ENCODE measurements at regions not wholly inside any gene's neighbourhood (a gene's known extent, or its start where the extent isn't known, plus 50 kb on each side); places are given as distances from the start of the nearest gene placed in this dataset.
A peak's percentile ranks its signal among the peaks of the same experiment; 100 is the strongest.

- Mint-ChIP-seq H3K36me3 (ENCODE audit: low read depth, unreplicated experiment) (no peaks in the 10 kb centered on the region), H3K4me3 (ENCODE audit: unreplicated experiment) (peak overlapping the region; percentile 16), H3K27ac (ENCODE audit: unreplicated experiment) (peak overlapping the region; percentile 95), H3K4me1 (ENCODE audit: low read depth, unreplicated experiment) (peaks cover 7% of the 10 kb centered on the region), H3K9me3 (ENCODE audit: unreplicated experiment) (no peaks in the 10 kb centered on the region), H3K27me3 (ENCODE audit: low read depth, unreplicated experiment) (no peaks in the 10 kb centered on the region)
- H3K4me2 ChIP-seq (ENCODE audit: low read length), result peak overlapping the region; percentile 14
- no peak overlapping the region for H3K9ac ChIP-seq (ENCODE audit: low read length)
- no peak overlapping the region for H3K4me3 ChIP-seq (ENCODE audit: insufficient read depth, low read depth, low read length)
- no peaks in the 10 kb centered on the region for H3K79me2 ChIP-seq (ENCODE audit: insufficient read depth, low read length)
- H4K20me1 ChIP-seq (ENCODE audit: insufficient read depth, low read length), result no peaks in the 10 kb centered on the region
- no peaks in the 10 kb centered on the region for H3K36me3 ChIP-seq (ENCODE audit: insufficient read depth, low read length)
- no peaks in the 10 kb centered on the region for H3K27me3 ChIP-seq (ENCODE audit: insufficient read depth, low read length)
- no peak overlapping the region for H3K27ac ChIP-seq (ENCODE audit: low read depth, low read length)
- H3K4me1 ChIP-seq (ENCODE audit: insufficient read depth, low read length), result peaks cover 7% of the 10 kb centered on the region
- peak; percentile 63 for FAIRE-seq
- peak overlapping the region; percentile 54 for H2AFZ ChIP-seq (ENCODE audit: low read depth, low read length)
- no peak for TF ChIP-seq EZH2 (IDR thresholded peaks at IDR 0.05; ENCODE audit: insufficient read depth, low read length)
- TF ChIP-seq, protein P1, sequence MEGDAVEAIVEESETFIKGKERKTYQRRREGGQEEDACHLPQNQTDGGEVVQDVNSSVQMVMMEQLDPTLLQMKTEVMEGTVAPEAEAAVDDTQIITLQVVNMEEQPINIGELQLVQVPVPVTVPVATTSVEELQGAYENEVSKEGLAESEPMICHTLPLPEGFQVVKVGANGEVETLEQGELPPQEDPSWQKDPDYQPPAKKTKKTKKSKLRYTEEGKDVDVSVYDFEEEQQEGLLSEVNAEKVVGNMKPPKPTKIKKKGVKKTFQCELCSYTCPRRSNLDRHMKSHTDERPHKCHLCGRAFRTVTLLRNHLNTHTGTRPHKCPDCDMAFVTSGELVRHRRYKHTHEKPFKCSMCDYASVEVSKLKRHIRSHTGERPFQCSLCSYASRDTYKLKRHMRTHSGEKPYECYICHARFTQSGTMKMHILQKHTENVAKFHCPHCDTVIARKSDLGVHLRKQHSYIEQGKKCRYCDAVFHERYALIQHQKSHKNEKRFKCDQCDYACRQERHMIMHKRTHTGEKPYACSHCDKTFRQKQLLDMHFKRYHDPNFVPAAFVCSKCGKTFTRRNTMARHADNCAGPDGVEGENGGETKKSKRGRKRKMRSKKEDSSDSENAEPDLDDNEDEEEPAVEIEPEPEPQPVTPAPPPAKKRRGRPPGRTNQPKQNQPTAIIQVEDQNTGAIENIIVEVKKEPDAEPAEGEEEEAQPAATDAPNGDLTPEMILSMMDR (IDR thresholded peaks at IDR 0.05; ENCODE audit: insufficient read depth, low read depth, low read length), result no peak
- no peaks in the 10 kb centered on the region for H3K9me3 ChIP-seq (ENCODE audit: insufficient read depth, low read depth, low read length)
- peak; percentile 45 for DNase-seq (ENCODE audit: low read depth)
Observed at GRCh38 chr17:13385481-13385911, 216.2 kb downstream of the HS3ST3A1 start.

DNA sequence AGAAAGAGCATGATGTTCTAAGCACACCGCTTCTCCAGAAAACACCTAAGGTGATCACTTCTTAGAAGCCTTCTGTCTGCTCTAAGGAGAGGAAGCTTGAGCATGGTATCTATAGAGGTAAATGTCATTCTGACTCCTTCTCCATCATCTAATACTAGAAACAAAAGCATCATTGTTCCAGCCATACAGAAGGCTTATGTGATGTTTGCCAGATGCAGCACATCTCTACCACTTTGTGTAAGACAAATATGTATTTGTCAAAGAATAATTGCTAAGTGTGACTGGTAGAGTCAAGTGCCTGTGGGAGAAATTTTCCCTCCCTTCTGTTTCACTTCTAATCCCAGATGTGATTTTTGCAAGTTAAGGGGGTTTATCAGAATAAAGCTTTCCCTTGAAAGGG lies 217.1 kb downstream of the HS3ST3A1 start:
- Histone ChIP-seq H3K4me1 (ENCODE audit: insufficient read depth, low read length) (peaks cover 7% of the 10 kb centered on the region), H3K27ac (ENCODE audit: low read depth, low read length) (no peak overlapping the region), H3K4me2 (ENCODE audit: low read length) (no peak overlapping the region), H3K79me2 (ENCODE audit: insufficient read depth, low read length) (no peaks in the 10 kb centered on the region), H4K20me1 (ENCODE audit: insufficient read depth, low read length) (no peaks in the 10 kb centered on the region), H3K4me3 (ENCODE audit: insufficient read depth, low read depth, low read length) (no peak overlapping the region), H2AFZ (ENCODE audit: low read depth, low read length) (no peak overlapping the region), H3K9me3 (ENCODE audit: insufficient read depth, low read depth, low read length) (no peaks in the 10 kb centered on the region), H3K36me3 (ENCODE audit: insufficient read depth, low read length) (no peaks in the 10 kb centered on the region), H3K9ac (ENCODE audit: low read length) (no peak overlapping the region), H3K27me3 (ENCODE audit: insufficient read depth, low read length) (no peaks in the 10 kb centered on the region)
- FAIRE-seq (no peak), DNase-seq (ENCODE audit: low read depth) (no peak)
- Mint-ChIP-seq H3K27me3 (ENCODE audit: low read depth, unreplicated experiment) (no peaks in the 10 kb centered on the region), H3K9me3 (ENCODE audit: unreplicated experiment) (no peaks in the 10 kb centered on the region), H3K4me3 (ENCODE audit: unreplicated experiment) (no peak overlapping the region), H3K4me1 (ENCODE audit: low read depth, unreplicated experiment) (peaks cover 7% of the 10 kb centered on the region), H3K36me3 (ENCODE audit: low read depth, unreplicated experiment) (no peaks in the 10 kb centered on the region), H3K27ac (ENCODE audit: unreplicated experiment) (peak overlapping the region; percentile 95)
- TF ChIP-seq EZH2 (IDR thresholded peaks at IDR 0.05; ENCODE audit: insufficient read depth, low read length), result no peak
- TF ChIP-seq, protein P1 (IDR thresholded peaks at IDR 0.05; ENCODE audit: insufficient read depth, low read depth, low read length), result no peak

DNA sequence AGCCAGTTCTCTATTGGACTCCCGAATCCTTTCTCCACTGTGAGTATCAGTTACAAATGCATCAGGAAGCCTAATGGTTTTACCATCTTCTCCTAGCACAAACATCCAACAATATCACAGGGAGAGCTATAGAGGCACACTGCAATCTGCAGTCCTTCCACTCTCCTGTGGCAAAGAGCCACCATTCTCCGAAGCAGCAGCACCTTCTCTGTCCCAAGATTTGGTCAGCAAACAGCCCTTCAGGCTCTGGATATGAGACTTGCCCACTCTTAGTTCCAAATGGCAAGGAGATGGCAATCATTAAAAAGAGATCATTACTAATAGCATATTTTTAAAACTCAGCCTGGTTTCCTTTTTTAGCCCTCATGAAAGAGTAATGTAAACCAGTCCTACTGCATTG lies 223.4 kb downstream of the HS3ST3A1 start:
- Histone ChIP-seq H3K36me3 (ENCODE audit: insufficient read depth, low read length) (no peaks in the 10 kb centered on the region), H3K79me2 (ENCODE audit: insufficient read depth, low read length) (no peaks in the 10 kb centered on the region), H3K4me3 (ENCODE audit: insufficient read depth, low read depth, low read length) (no peak overlapping the region), H3K27ac (ENCODE audit: low read depth, low read length) (no peak overlapping the region), H3K9ac (ENCODE audit: low read length) (no peak overlapping the region), H3K4me1 (ENCODE audit: insufficient read depth, low read length) (no peaks in the 10 kb centered on the region), H3K4me2 (ENCODE audit: low read length) (no peak overlapping the region), H4K20me1 (ENCODE audit: insufficient read depth, low read length) (no peaks in the 10 kb centered on the region), H3K27me3 (ENCODE audit: insufficient read depth, low read length) (no peaks in the 10 kb centered on the region), H2AFZ (ENCODE audit: low read depth, low read length) (no peak overlapping the region), H3K9me3 (ENCODE audit: insufficient read depth, low read depth, low read length) (no peaks in the 10 kb centered on the region)
- DNase-seq (ENCODE audit: low read depth) (no peak), FAIRE-seq (peak; percentile 45)
- Mint-ChIP-seq H3K27me3 (ENCODE audit: low read depth, unreplicated experiment) (no peaks in the 10 kb centered on the region), H3K4me3 (ENCODE audit: unreplicated experiment) (no peak overlapping the region), H3K9me3 (ENCODE audit: unreplicated experiment) (peaks cover 3% of the 10 kb centered on the region), H3K4me1 (ENCODE audit: low read depth, unreplicated experiment) (no peaks in the 10 kb centered on the region), H3K36me3 (ENCODE audit: low read depth, unreplicated experiment) (no peaks in the 10 kb centered on the region), H3K27ac (ENCODE audit: unreplicated experiment) (no peak overlapping the region)
- TF ChIP-seq, protein P1 (IDR thresholded peaks at IDR 0.05; ENCODE audit: insufficient read depth, low read depth, low read length), result no peak
- TF ChIP-seq EZH2 (IDR thresholded peaks at IDR 0.05; ENCODE audit: insufficient read depth, low read length), result no peak

All from astrocyte (in vitro differentiated cells and primary cell).